GM18951 (cell line): ENCODE measurements at regions not wholly inside any gene's neighbourhood (a gene's known extent, or its start where the extent isn't known, plus 50 kb on each side); places are given as distances from the start of the nearest gene placed in this dataset.

Experiments used
- POLR2A ChIP-seq: IDR thresholded peaks from 4 replicates; pipeline ENCODE4 v1.6.1; 2011; ENCODE audit warnings: mild to moderate bottlenecking; ENCODE audit not compliant: insufficient read length, insufficient read depth; ENCODE audit errors: extremely low read depth
- in situ Hi-C: fragments of 300-500 bp; cut with MboI; formaldehyde crosslinking; loops from one replicate; pipeline ENCODE4 v1.12.0; 2022; ENCODE audit warnings: low sequenced_read_pairs, mixed read lengths, inconsistent platforms; ENCODE audit not compliant: unreplicated experiment

DNA sequence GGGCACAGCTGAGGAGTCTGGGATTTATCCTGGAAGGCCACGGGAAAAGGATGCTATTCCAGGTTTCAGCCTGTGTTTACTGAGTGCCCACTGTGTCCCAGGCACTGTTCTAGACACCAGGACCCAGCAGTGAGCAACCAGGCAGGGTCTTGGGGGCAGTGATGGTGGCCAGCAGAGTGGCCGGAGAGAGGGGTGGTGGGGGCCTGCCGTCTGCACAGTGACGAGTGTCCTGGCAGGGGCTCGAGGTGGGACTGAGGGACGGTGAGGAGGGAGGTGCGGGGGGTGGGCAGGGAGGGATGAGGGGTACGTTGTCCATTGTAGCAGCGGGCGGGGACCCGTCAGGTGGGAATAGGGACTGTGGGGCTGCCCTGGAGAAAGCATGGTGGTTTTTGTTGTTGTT lies 66.3 kb upstream of the CIBAR2 start:
- no peak for TF ChIP-seq POLR2A
- in situ Hi-C loops = no loop called here

DNA sequence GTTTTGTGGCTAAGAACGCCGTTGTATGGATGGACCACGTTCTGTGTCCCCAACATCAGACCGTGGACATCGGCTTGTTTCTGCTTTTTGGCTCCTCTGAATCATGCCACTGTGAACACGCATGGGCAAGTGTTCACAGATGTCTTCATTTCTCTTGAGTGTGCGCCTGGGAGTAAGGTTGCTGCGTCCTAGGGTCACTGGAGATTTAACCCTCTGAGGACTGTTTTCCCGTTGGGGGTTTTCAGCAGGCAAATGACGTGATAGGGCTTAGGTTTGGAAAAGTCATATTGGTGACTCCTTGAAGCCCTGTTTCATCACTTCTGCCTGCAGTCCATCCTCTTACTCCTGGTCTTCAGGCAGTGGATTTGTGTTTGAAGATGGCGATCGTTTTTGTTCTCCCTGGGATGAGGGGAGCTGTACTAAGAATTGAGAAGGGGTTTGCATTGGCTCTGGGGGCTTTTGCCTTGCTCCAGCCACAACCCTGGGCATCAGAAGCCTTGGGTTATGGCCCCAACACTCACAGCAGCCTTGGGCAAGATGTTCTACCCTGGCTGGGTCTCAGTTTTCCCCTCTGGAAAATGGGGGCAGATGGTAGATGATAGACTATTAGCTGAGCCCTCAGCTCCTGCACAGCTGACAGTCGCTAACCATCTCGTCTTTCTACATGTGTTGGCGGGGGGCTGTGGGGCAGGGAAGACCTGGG lies 67.2 kb upstream of the CIBAR2 start:
- in situ Hi-C loops = no loop called here
- no peak for TF ChIP-seq POLR2A

DNA sequence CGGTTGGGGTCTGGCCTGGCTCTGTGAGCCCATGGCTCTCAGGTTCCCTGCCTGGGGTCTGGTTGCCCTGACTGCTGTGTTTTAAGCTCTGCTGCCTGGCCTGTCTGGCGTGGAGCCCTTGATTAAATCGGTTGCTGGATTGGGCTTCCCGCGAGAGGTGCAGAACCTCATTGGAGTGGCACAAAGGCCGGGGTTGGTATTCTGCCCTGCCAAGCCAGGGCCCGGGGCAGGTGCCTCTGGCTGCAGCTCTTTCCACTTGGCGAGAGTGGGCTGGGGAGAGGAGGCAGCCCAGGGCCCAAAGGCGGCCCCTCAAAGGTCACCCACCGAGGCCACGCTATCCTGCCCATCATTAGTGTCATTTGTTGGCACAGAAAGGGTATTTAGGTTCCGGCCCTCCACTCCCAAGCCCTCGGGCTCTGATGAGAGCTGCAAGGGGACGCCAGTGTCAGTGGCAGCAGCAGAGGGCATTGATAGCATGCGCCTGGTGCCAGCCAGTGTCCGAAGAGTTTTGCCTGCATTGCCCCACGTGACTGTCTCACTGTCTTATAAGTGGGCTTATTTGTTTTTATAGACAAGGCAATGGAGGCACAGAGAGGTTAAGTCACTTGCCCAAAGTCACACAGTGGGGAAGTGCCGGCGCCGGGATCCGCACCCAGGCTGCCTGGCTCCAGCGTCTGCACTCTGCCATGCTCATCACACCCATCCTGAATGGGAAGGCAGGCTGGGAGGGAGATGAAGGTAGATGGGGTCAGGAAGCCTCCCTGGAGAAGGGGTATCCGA lies 68.0 kb upstream of the CIBAR2 start:
- no peak for TF ChIP-seq POLR2A
- in situ Hi-C loops = no loop called here

DNA sequence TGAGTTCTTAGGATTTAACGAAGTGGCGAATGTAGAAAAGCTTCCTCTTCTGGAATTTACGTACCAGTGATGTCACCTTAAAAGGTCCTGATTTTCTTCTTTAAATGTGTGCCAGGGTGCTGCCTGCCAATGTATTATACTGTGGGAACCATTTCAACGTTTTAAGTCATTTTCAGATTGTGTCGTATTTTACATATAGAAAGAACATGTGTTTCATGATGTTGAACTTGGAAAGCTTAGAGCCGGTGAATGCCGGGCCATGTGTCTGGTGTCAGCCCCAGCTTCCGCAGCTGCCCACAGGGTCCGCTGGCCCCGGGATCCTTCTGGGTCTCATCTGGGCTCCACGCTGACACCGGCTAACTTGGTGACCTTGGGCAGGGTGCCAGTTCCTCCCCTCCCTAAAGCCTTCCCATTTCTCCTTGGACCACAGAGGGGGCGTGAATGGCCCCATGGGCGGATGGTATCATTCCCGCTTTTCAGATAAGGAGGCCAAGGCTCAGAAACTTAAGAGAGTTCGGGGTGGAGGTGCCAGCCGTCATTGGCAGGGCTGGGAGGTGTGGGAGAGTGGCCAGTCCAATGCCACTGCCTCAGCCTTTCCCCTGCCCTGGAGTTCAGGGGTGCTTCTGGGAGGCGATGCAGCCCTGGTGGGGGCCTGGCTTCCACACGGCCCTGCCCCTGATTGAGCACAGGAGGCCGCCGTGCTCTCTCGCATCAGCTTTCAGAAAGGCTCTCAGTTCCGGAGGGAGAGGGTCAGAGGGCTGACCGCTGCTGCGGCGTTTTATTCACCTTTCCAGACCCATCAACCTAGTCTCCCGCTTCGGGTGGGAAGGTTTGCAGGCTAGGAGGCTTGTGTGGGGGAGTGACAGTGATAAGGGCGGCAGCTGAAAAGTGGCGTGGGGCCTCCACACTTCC lies 68.8 kb upstream of the CIBAR2 start:
- in situ Hi-C loops = no loop called here
- TF ChIP-seq POLR2A = no peak

DNA sequence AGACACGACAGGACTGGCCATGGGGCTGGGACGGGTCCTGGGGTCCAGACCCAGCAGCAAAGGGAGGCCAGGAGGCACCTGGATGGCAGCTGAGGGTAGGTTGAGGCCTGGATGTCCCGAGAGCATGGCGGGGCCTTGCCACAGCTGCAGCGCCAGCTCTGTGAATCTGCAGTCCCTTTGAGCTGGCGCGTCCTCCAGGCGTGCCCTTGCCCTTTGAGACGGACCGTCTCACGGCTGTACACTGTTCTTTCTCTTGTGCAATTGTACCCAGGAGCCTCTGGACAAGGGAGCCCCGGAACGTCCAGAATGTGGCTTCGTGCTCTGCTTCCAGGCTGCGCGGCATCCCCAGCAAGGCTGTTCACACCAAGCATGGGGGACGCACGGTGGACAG lies 69.5 kb upstream of the CIBAR2 start:
- in situ Hi-C loops = no loop called here
- TF ChIP-seq POLR2A = no peak

DNA sequence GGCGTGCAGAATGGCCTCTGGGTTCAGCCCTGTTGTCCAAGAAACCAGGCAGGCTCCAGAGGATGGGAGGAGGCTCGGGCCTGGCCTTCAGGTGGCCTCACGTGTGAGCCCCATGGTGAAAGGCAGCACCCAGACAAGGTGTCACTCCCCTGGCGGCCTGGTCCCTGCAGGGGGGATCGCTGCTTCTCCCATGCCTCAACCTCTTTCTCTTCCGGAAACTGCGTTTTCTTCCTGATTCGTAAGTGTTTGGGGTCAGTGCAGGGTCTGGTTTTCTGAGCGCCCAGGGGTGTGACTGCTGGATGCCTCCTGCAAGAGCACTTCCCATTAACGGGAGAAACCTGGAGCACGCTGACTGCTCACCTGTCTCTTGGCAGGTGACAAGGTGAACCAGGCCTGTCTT lies 70.0 kb upstream of the CIBAR2 start:
- in situ Hi-C loops = no loop called here
- no peak for TF ChIP-seq POLR2A

DNA sequence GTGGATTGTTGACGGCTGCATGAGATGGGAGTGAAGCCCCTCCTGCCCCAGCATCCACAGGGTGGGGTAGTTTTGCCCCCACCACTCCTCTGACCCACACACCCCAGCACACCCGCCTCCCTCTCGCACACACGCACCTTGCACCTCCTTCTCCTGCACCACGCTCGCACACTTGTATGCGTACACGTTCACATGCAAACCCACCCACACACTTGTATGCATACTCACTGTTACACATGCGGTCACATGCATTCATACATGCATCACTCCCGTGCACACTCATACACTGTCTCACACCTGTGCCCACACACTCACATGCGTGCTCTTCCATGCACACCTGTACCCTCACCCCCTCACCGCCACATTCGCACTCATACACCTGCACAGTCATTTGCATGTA lies 70.5 kb upstream of the CIBAR2 start:
- in situ Hi-C loops = no loop called here
- no peak for TF ChIP-seq POLR2A

DNA sequence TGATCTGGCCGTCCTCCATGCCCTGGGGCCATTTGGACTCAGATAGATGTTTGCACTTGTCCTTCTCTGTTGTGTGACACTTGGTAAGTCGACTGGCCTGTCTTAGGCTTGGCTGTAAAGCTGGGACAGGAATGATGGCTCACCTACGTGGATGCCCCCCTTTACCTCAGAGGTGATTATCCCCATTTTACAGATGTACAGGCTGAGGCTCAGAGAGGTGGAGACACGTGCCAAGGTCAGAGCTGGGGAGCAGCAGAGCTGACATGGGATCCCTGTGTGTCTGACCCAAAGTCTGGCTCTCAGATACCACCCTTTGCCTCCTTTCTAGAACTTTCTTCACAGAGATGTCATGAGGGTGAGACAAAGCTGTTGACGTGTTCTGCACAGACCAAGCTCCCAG lies 71.3 kb upstream of the CIBAR2 start:
- TF ChIP-seq POLR2A = no peak
- in situ Hi-C loops = no loop called here

DNA sequence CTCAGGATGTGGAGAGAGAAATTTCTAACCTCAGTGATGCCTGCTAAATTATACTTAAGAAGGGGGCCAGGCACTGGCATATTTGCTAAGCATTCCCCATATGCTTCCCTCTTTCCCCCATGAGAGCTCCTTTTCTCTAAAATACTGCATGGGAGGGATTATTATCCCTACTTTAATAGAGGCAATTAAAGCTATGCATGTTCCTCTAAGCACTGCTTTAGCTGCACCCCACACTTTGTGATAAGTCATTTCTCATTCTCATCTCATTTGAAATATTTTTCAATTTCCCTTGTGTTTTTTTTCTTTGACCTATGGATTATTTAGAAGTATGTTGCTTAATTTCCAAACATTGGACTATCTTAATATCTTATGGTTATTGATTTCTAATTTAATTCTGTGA lies 72.1 kb upstream of the CIBAR2 start:
- in situ Hi-C loops = no loop called here
- no peak for TF ChIP-seq POLR2A

DNA sequence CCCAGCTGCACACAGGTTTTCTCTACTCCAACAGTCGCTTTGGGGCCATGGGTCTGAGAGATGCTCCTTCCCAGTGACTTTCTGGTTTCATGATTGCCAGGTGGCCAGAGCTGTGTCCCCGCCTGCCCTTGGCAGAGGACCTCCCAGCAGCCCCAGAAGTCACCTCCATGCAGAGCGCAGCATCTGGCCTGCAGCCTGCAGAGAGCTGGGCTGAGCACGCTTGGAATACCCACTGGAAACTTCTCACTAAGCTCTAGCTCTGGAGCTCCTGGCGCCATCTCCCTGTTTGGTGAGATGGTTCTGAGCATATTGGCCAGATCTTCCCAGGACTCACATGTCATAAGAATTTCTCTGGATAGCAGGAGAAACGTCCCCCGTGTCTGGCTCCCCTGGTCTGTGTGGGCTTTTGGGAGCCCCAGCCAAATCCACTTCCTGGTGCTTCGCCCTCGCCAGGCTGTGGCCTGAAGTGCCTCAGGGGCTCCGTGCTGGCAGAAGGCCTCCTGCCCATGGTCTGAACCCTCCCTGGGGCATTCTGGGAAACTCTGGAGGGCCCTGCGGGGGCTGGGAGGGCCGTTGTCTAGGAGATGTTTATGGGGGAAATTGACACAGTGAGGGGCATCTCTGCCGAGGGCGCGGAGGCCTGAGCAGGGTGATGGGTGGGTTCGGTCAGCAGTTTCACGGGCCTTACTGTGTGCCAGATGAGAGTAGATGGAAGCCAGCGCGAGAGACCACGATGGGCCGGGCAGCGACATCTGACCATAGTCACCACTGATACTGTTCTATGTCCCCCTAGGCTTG lies 73.2 kb upstream of the CIBAR2 start:
- TF ChIP-seq POLR2A = no peak
- in situ Hi-C loops = no loop called here

DNA sequence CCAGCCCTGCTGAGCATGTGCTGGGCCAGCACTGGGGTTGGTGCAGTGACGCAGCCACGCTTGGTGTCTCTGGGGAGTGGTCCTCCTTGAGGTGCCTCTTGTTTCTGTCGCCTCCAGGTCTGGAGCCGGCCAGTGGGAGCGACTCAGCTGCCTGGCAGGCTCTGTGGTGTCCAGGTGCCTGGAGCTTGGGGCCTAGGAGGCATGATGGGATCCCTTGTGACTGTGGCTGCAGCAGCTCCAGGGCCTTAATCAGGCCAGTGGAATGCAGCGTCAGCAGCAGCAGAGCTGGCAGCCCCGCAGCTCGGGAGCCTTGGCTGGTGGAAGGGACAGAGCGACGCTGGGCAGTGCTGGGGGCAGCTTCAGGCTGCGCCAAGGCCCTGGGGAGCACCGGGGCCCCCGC lies 74.7 kb upstream of the CIBAR2 start:
- TF ChIP-seq POLR2A = no peak
- in situ Hi-C loops = no loop called here

DNA sequence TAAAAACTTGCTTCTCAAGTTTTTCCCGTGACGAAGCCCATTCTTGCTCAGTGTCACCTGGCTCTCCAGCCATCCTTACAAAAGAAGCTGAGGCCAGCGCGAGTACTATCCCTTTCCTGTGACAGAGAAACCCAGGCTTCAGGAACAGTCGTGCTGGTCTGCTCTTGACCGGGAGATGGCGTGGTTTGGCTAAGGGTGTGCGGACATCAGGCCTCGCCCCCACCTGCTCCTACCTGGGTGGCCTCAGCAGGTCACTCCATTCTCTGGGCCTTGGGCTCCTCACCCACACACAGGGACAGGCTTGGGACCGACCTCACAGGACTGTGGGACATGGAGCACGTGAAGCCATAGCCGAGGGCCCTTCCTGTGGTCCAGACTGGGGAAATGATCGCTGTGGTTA lies 75.2 kb upstream of the CIBAR2 start:
- TF ChIP-seq POLR2A = no peak
- in situ Hi-C loops = no loop called here

DNA sequence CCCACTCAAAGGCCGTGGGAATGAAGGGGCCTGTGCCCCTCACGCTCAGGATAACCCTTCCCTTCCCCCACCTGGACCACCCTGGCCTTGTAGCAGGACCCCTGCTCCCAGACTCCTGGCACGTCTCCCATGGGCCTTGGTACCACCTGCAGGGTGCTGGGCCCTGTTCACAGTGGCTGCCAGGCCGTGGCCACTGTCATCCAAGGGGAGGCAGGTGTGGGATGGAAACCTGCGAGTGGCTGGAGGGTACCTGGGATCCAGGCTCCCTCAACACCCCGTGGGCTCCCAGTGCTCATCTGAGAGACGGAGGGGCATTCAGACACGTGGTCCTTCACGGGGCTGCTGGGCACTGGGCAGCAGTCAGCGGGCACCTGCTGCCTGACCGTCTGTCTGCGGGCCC lies 75.6 kb upstream of the CIBAR2 start:
- no peak for TF ChIP-seq POLR2A
- in situ Hi-C loops = no loop called here
